ENCODE measurements at regions not wholly inside any gene's neighbourhood (a gene's known extent, or its start where the extent isn't known, plus 50 kb on each side); places are given as distances from the start of the nearest gene placed in this dataset.

DNA sequence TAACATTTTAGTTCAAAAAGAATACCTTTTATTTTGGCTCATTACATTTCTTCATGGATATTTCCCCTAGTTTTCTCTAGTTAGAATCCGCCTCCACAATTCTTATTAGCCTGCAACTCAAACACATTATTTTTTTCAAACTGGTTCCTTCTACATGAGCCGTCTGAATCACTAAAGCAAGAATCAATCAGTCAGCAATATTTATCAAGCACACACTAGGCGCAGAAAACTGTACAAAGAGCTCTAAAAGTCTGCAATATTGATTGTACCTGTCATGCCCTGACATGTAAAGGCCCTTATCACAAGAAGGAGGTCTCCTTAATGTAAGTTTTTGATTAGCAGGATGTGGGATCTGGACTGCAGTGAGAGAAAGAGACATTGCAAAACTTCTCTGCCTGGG is 94.8 kb upstream of the CENPE start:
- TF ChIP-seq, protein P1, sequence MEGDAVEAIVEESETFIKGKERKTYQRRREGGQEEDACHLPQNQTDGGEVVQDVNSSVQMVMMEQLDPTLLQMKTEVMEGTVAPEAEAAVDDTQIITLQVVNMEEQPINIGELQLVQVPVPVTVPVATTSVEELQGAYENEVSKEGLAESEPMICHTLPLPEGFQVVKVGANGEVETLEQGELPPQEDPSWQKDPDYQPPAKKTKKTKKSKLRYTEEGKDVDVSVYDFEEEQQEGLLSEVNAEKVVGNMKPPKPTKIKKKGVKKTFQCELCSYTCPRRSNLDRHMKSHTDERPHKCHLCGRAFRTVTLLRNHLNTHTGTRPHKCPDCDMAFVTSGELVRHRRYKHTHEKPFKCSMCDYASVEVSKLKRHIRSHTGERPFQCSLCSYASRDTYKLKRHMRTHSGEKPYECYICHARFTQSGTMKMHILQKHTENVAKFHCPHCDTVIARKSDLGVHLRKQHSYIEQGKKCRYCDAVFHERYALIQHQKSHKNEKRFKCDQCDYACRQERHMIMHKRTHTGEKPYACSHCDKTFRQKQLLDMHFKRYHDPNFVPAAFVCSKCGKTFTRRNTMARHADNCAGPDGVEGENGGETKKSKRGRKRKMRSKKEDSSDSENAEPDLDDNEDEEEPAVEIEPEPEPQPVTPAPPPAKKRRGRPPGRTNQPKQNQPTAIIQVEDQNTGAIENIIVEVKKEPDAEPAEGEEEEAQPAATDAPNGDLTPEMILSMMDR (conservative IDR thresholded peaks at IDR 0.05), result no peak
- TF ChIP-seq EZH2 (IDR thresholded peaks at IDR 0.05; ENCODE audit: low read depth), result no peak

Measured in PC-9 (cell line).